H1 (cell line): ENCODE measurements at regions not wholly inside any gene's neighbourhood (a gene's known extent, or its start where the extent isn't known, plus 50 kb on each side); places are given as distances from the start of the nearest gene placed in this dataset.

ENCODE experiments used
- CTCF ChIA-PET: fragments of 300-600 bp; sonication (Branson Sonifier 250); formaldehyde crosslinking; loops from one replicate; lab custom pipeline; 2021; ENCODE audit not compliant: partially characterized antibody; lab: Charles Lee
- POLR2A ChIA-PET: fragments of 300-600 bp; sonication (Branson Sonifier 250); formaldehyde crosslinking; loops from one replicate; lab custom pipeline; 2021; ENCODE audit warnings: inconsistent platforms; ENCODE audit not compliant: partially characterized antibody; lab: Charles Lee
- DNase-seq, 2 experiments: peaks; one replicate each; pipeline versions ENCODE4 v3.0.0 to v3.0.0-alpha.2; 2010 to 2022; ENCODE audit warnings: low spot score in 2 of 2, low read depth in 1 of 2, mixed read lengths in 1 of 2
- FAIRE-seq: peaks from 2 replicates; lab custom pipeline; 2011; peaks lifted over from hg19 to GRCh38; lab: Jason Lieb, UNC
- H2AFZ ChIP-seq: 2 replicates; pipeline ENCODE4 v1.8.1; 2012; ENCODE audit warnings: low read length, inconsistent platforms
- H2AK5ac ChIP-seq: 2 replicates; pipeline ENCODE4 v1.6.1; 2013; ENCODE audit warnings: low read depth, low read length
- H2BK120ac ChIP-seq: replicated peaks from 2 replicates; pipeline ENCODE3; 2013; ENCODE audit warnings: low read depth, low read length, inconsistent platforms
- H2BK12ac ChIP-seq: 2 replicates; pipeline ENCODE4 v1.6.1; 2013; ENCODE audit warnings: low read depth, low read length
- H2BK15ac ChIP-seq: 2 replicates; pipeline ENCODE4 v1.6.1; 2013; ENCODE audit warnings: low read length
- H2BK20ac ChIP-seq: 2 replicates; pipeline ENCODE4 v1.6.1; 2013; ENCODE audit warnings: low read length
- H2BK5ac ChIP-seq: 2 replicates; pipeline ENCODE4 v1.6.1; 2013; ENCODE audit warnings: low read depth, low read length
- H3K14ac ChIP-seq: 2 replicates; pipeline ENCODE4 v1.6.1; 2013; ENCODE audit warnings: inconsistent platforms; ENCODE audit not compliant: insufficient read length
- H3K18ac ChIP-seq: 2 replicates; pipeline ENCODE4 v1.6.1; 2013; ENCODE audit warnings: low read length; ENCODE audit errors: extremely low read depth
- H3K23ac ChIP-seq: 2 replicates; pipeline ENCODE4 v1.6.1; 2013; ENCODE audit warnings: inconsistent platforms; ENCODE audit not compliant: insufficient read length
- H3K23me2 ChIP-seq: 2 replicates; pipeline ENCODE4 v1.6.1; 2013; ENCODE audit warnings: low read depth, low read length
- H3K27ac ChIP-seq: 2 replicates; pipeline ENCODE4 v1.6.1; 2011; ENCODE audit warnings: low read depth, low read length, inconsistent platforms
- H3K27me3 ChIP-seq, 4 experiments: replicated peaks in 1 of 4; 1 replicate in 1 of 4; 2 replicates in 3 of 4; pipeline versions ENCODE4 v1.6.1 to v1.8.1; 2011 to 2013; ENCODE audit warnings: low read length in 3 of 4, mild to moderate bottlenecking in 3 of 4, inconsistent platforms in 2 of 4, mixed read lengths in 2 of 4, moderate library complexity in 1 of 4; ENCODE audit not compliant: control insufficient read depth in 3 of 4, insufficient read depth in 3 of 4; ENCODE audit errors: extremely low read depth in 1 of 4
- H3K36me3 ChIP-seq, 4 experiments: 2 replicates each; pipeline versions ENCODE4 v1.6.1 to v1.8.1; 2011 to 2013; ENCODE audit warnings: mild to moderate bottlenecking in 4 of 4, low read length in 3 of 4, moderate library complexity in 2 of 4, control low read depth in 1 of 4, inconsistent platforms in 1 of 4; ENCODE audit not compliant: insufficient read depth in 4 of 4, control insufficient read depth in 2 of 4
- H3K4ac ChIP-seq: replicated peaks from 2 replicates; pipeline ENCODE3; 2013; ENCODE audit warnings: low read length, low read depth, mixed read lengths, inconsistent platforms; ENCODE audit not compliant: insufficient read length
- H3K4me1 ChIP-seq, 4 experiments: replicated peaks in 1 of 4; 1 replicate in 1 of 4; 2 replicates in 3 of 4; pipeline versions ENCODE4 v1.6.1 to v1.8.1; 2011 to 2013; ENCODE audit warnings: low read length in 3 of 4, inconsistent platforms in 2 of 4, mixed read lengths in 1 of 4; ENCODE audit not compliant: insufficient read depth in 4 of 4, control insufficient read depth in 3 of 4
- H3K4me2 ChIP-seq, 2 experiments: 2 replicates each; pipeline versions ENCODE4 v1.6.1 to v1.8.1; 2011 to 2013; ENCODE audit warnings: low read depth in 2 of 2, low read length in 2 of 2, control low read depth in 1 of 2, inconsistent platforms in 1 of 2, mild to moderate bottlenecking in 1 of 2; ENCODE audit not compliant: insufficient read depth in 1 of 2
- H3K4me3 ChIP-seq, 4 experiments: fragments of 200-600, 300-600 bp in 1 of 4; sonication (generic), shearing (Covaris generic), sonication (Bioruptor Twin) in 1 of 4; 2 replicates each; pipeline versions ENCODE4 v1.5.1 to v1.8.1; 2011 to 2016; ENCODE audit warnings: low read length in 4 of 4, low read depth in 3 of 4, control low read depth in 2 of 4, inconsistent platforms in 2 of 4, mild to moderate bottlenecking in 2 of 4, mixed read lengths in 1 of 4, moderate library complexity in 1 of 4; ENCODE audit not compliant: insufficient read depth in 2 of 4; ENCODE audit errors: extremely low read depth in 1 of 4
- H3K56ac ChIP-seq: replicated peaks from 2 replicates; pipeline ENCODE3; 2013; ENCODE audit warnings: low read depth, mild to moderate bottlenecking, mixed read lengths, low read length, inconsistent platforms; ENCODE audit not compliant: insufficient read length
- H3K79me1 ChIP-seq: 2 replicates; pipeline ENCODE4 v1.6.1; 2013; ENCODE audit warnings: low read depth, low read length, control low read depth
- H3K79me2 ChIP-seq, 2 experiments: 2 replicates each; pipeline versions ENCODE4 v1.6.1 to v1.8.1; 2012 to 2013; ENCODE audit warnings: low read length in 2 of 2, mild to moderate bottlenecking in 2 of 2, inconsistent platforms in 1 of 2; ENCODE audit not compliant: insufficient read depth in 2 of 2, control insufficient read depth in 1 of 2
- H3K9ac ChIP-seq, 4 experiments: replicated peaks in 1 of 4; 1 replicate in 1 of 4; 2 replicates in 3 of 4; pipeline versions ENCODE4 v1.6.1 to v1.8.1; 2011 to 2013; ENCODE audit warnings: low read depth in 3 of 4, low read length in 3 of 4, control low read depth in 2 of 4, mild to moderate bottlenecking in 2 of 4, moderate library complexity in 2 of 4, inconsistent platforms in 1 of 4; ENCODE audit errors: extremely low read depth in 1 of 4
- H3K9me3 ChIP-seq, 2 experiments: 2 replicates each; pipeline versions ENCODE4 v1.6.1 to v1.8.1; 2012 to 2013; ENCODE audit warnings: mild to moderate bottlenecking in 2 of 2, moderate library complexity in 2 of 2, control low read depth in 1 of 2, inconsistent platforms in 1 of 2, low read depth in 1 of 2, low read length in 1 of 2, mixed read lengths in 1 of 2; ENCODE audit not compliant: insufficient read depth in 2 of 2
- H4K20me1 ChIP-seq, 2 experiments: replicated peaks in 1 of 2; 2 replicates each; pipeline versions ENCODE3 to v1.8.1; 2011 to 2013; ENCODE audit warnings: inconsistent platforms in 2 of 2, low read length in 2 of 2, mild to moderate bottlenecking in 1 of 2; ENCODE audit not compliant: insufficient read depth in 2 of 2, control insufficient read depth in 1 of 2
- H4K5ac ChIP-seq: 2 replicates; pipeline ENCODE4 v1.6.1; 2013; ENCODE audit warnings: low read length, low read depth, mixed read lengths, inconsistent platforms; ENCODE audit not compliant: insufficient read length
- H4K8ac ChIP-seq: 2 replicates; pipeline ENCODE4 v1.8.0; 2013; ENCODE audit warnings: mild to moderate bottlenecking, moderate library complexity, low read length, inconsistent platforms; ENCODE audit not compliant: insufficient read depth; ENCODE audit errors: extremely low read depth
- H4K91ac ChIP-seq: replicated peaks from 2 replicates; pipeline ENCODE3; 2013; ENCODE audit warnings: low read length, mixed read lengths, inconsistent platforms; ENCODE audit not compliant: insufficient read length
- HDAC2 ChIP-seq, 2 experiments: fragments of 300-600 bp in 1 of 2; sonication (generic) in 1 of 2; IDR thresholded peaks; 2 replicates each; pipeline ENCODE4 v1.6.1; 2011 to 2012; ENCODE audit warnings: low read depth in 2 of 2, low read length in 2 of 2, mild to moderate bottlenecking in 2 of 2, moderate library complexity in 2 of 2, borderline replicate concordance in 1 of 2, inconsistent platforms in 1 of 2
- JUN ChIP-seq: IDR thresholded peaks from 2 replicates; pipeline ENCODE4 v1.6.1; 2011; ENCODE audit warnings: low read depth, mild to moderate bottlenecking, improper control_type of control experiment, low read length
- POLR2A ChIP-seq, 2 experiments: IDR thresholded peaks; 1 replicate in 1 of 2; 2 replicates in 1 of 2; pipeline ENCODE4 v1.6.1; 2011; ENCODE audit warnings: low read depth in 2 of 2, low read length in 2 of 2, mild to moderate bottlenecking in 2 of 2; ENCODE audit errors: control extremely low read depth in 1 of 2
- RXRA ChIP-seq: IDR thresholded peaks from 2 replicates; pipeline ENCODE4 v1.6.1; 2011; ENCODE audit warnings: low read depth, mild to moderate bottlenecking, low read length, moderate library complexity; ENCODE audit not compliant: insufficient read depth
- WGBS, 2 experiments: shearing (Covaris generic) in 1 of 2; methylation state at CpG; one replicate each; pipeline versions ENCODE4 v1.1.6 to v1.1.7; 2013 to 2015; ENCODE audit warnings: low lambda C conversion rate in 2 of 2, mixed read lengths in 2 of 2, inconsistent platforms in 1 of 2, low coverage in 1 of 2, missing lambda C conversion rate in 1 of 2; ENCODE audit not compliant: insufficient replicate concordance in 2 of 2, insufficient coverage in 1 of 2, insufficient read length in 1 of 2; ENCODE audit errors: extremely low coverage in 1 of 2, missing lambda C conversion rate in 1 of 2; 5-methylcytosine and 5-hydroxymethylcytosine counted together

- peaks cover 16 to 35% (median 27%) of the 10 kb centered on the region in 4 experiments for H3K4me1 ChIP-seq
- no peak overlapping the region for H4K5ac ChIP-seq
- H2BK5ac ChIP-seq = no peak overlapping the region; the same call in 1 of the 2 replicates
- H3K79me2 ChIP-seq = no peaks in the 10 kb centered on the region
- peak; percentile 19 for FAIRE-seq
- H3K56ac ChIP-seq = no peak overlapping the region
- no peaks in the 10 kb centered on the region for H3K9me3 ChIP-seq
- H2AFZ ChIP-seq = no peak overlapping the region
- H3K27me3 ChIP-seq = peaks cover 0 to 8% (median 3%) of the 10 kb centered on the region in 4 experiments; a peak in 2 of 7 replicates
- no peaks in the 10 kb centered on the region for H3K36me3 ChIP-seq
- no peak overlapping the region for H3K4me3 ChIP-seq
- no peak overlapping the region for H2BK15ac ChIP-seq
- H2BK12ac ChIP-seq = peak overlapping the region; percentile 89; the same call in 1 of the 2 replicates
- H3K14ac ChIP-seq = no peak overlapping the region
- H3K4me2 ChIP-seq = peak overlapping the region in 1 of 2 experiments; percentile 51; a peak in 2 of 4 replicates
- H2AK5ac ChIP-seq = no peak overlapping the region
- no peak for TF ChIP-seq RXRA
- no peak for TF ChIP-seq HDAC2 (IDR thresholded peaks at IDR 0.05; ENCODE audit: borderline replicate concordance in 1 of 2, low read depth in 2 of 2, low read length in 2 of 2)
- TF ChIP-seq POLR2A (IDR thresholded peaks at IDR 0.05; ENCODE audit: control extremely low read depth in 1 of 2, low read depth in 2 of 2, low read length in 2 of 2) = no peak
- no peak for TF ChIP-seq JUN
- TF ChIP-seq, all 59 proteins: peak for 0
- no peak overlapping the region; a peak in 1 of 7 replicates for H3K9ac ChIP-seq
- H2BK20ac ChIP-seq = peak overlapping the region; percentile 11; the same call in 1 of the 2 replicates
- H2BK120ac ChIP-seq = no peak overlapping the region
- no peak overlapping the region for H4K91ac ChIP-seq
- WGBS, 2 experiments = 83% methylated on average over 6 of the region's 6 CpGs; no CpG with 5 or more reads in 1 of the 2 experiments
- no peaks in the 10 kb centered on the region for H4K20me1 ChIP-seq
- H3K18ac ChIP-seq = no peak overlapping the region
- no peaks in the 10 kb centered on the region for H3K79me1 ChIP-seq
- no peaks in the 10 kb centered on the region; the same call in 1 of the 2 replicates for H3K23me2 ChIP-seq
- ChIA-PET POLR2A (interaction anchor here (1.4 to 1.7 kb wide), 4 partner anchors 9 to 104 kb away, joined by 3 to 14 read pairs (median 10); partner anchors contain the start of gene ERCC6L2), CTCF (interaction anchor here (0.8 to 1.9 kb wide), 8 partner anchors 14 to 199 kb away, joined by 3 to 7 read pairs (median 3); no protein-coding TSS in a partner anchor)
- H3K23ac ChIP-seq = no peak overlapping the region
- no peak for DNase-seq
- no peak overlapping the region for H4K8ac ChIP-seq
- H3K27ac ChIP-seq = no peak overlapping the region
- H3K4ac ChIP-seq = no peak overlapping the region
Observed at GRCh38 chr9:95769909-95770433, 105.5 kb upstream of the ERCC6L2 start.
